ENCODE measurements at regions not wholly inside any gene's neighbourhood (a gene's known extent, or its start where the extent isn't known, plus 50 kb on each side); places are given as distances from the start of the nearest gene placed in this dataset.

GRCh38 chr1:81731989-81732388 is 68.7 kb upstream of the ADGRL2 start:
- TF ChIP-seq POLR2A (IDR thresholded peaks at IDR 0.05) (no peak), CTCF (IDR thresholded peaks at IDR 0.05 in 4 of 5, conservative IDR thresholded peaks at IDR 0.05 in 1 of 5) (no peak)
